Ishikawa (cell line): ENCODE measurements at regions not wholly inside any gene's neighbourhood (a gene's known extent, or its start where the extent isn't known, plus 50 kb on each side); places are given as distances from the start of the nearest gene placed in this dataset.

Experiments
- CEBPB ChIP-seq: IDR thresholded peaks from 2 replicates; pipeline ENCODE4 v1.6.1; 2012
- CREB1 ChIP-seq: IDR thresholded peaks from 2 replicates; pipeline ENCODE4 v1.6.1; 2012; ENCODE audit warnings: low read depth
- EGR1 ChIP-seq: IDR thresholded peaks from 2 replicates; pipeline ENCODE4 v1.6.1; 2012
- EP300 ChIP-seq: IDR thresholded peaks from 2 replicates; pipeline ENCODE4 v1.6.1; 2012; ENCODE audit warnings: borderline replicate concordance
- NFIC ChIP-seq: IDR thresholded peaks from 2 replicates; pipeline ENCODE4 v1.6.1; 2012
- RAD21 ChIP-seq: IDR thresholded peaks from 2 replicates; pipeline ENCODE4 v1.6.1; 2012; ENCODE audit warnings: low read depth
- TAF1 ChIP-seq: IDR thresholded peaks from 2 replicates; pipeline ENCODE4 v1.6.1; 2012; ENCODE audit warnings: low read depth, mild to moderate bottlenecking
- TCF12 ChIP-seq: IDR thresholded peaks from 2 replicates; pipeline ENCODE4 v1.6.1; 2012; ENCODE audit warnings: low read depth
- TEAD4 ChIP-seq: IDR thresholded peaks from 2 replicates; pipeline ENCODE4 v1.6.1; 2012
- YY1 ChIP-seq: IDR thresholded peaks from 2 replicates; pipeline ENCODE4 v1.6.1; 2012; ENCODE audit warnings: low read depth
- ZBTB7A ChIP-seq: IDR thresholded peaks from 2 replicates; pipeline ENCODE4 v1.6.1; 2012; ENCODE audit warnings: low read depth
- TF ChIP-seq, protein P1 (sequence below): IDR thresholded peaks from 2 replicates; pipeline ENCODE4 v1.6.1; 2012
- TF ChIP-seq, protein P2 (sequence below): IDR thresholded peaks from 2 replicates; pipeline ENCODE4 v1.6.1; 2012; ENCODE audit warnings: low read depth, mild to moderate bottlenecking
- TF ChIP-seq, protein P3 (sequence below): IDR thresholded peaks from 2 replicates; pipeline ENCODE4 v1.6.1; 2012

DNA sequence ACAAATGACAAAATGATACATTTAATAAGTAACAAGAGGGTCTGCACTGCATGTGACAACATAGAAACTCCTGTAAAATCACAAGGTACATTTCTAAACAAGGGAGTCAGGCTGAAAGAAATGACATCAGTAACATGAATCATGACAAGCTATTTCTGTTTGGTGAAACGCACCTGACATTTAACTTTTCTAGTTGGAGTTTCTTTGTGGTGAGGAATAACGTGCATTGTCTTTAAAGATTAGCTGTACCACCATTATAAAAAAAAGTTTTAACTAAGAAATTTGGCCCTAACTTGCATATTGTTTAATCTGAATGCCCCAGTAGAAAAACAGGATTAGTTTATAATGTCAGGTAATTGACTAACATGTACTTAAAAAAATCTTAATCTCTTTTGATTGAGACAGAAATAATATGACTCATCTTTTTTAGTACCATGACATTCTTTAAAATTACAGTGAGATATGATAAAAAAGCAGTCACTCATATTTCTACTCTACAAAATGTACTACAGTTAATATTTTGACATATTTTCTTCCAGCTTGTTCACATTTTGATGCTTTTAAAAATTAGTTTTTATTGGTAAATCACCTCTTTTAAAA, 418.2 kb downstream of the KLF12 start:
- TF ChIP-seq, protein P1, sequence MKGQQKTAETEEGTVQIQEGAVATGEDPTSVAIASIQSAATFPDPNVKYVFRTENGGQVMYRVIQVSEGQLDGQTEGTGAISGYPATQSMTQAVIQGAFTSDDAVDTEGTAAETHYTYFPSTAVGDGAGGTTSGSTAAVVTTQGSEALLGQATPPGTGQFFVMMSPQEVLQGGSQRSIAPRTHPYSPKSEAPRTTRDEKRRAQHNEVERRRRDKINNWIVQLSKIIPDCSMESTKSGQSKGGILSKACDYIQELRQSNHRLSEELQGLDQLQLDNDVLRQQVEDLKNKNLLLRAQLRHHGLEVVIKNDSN = no peak
- TF ChIP-seq EP300 (no peak), RAD21 (no peak), TAF1 (no peak), EGR1 (no peak), CEBPB (no peak), ZBTB7A (no peak), CREB1 (no peak), TEAD4 (no peak), TCF12 (no peak), YY1 (no peak), NFIC (no peak)
- TF ChIP-seq, protein P2, sequence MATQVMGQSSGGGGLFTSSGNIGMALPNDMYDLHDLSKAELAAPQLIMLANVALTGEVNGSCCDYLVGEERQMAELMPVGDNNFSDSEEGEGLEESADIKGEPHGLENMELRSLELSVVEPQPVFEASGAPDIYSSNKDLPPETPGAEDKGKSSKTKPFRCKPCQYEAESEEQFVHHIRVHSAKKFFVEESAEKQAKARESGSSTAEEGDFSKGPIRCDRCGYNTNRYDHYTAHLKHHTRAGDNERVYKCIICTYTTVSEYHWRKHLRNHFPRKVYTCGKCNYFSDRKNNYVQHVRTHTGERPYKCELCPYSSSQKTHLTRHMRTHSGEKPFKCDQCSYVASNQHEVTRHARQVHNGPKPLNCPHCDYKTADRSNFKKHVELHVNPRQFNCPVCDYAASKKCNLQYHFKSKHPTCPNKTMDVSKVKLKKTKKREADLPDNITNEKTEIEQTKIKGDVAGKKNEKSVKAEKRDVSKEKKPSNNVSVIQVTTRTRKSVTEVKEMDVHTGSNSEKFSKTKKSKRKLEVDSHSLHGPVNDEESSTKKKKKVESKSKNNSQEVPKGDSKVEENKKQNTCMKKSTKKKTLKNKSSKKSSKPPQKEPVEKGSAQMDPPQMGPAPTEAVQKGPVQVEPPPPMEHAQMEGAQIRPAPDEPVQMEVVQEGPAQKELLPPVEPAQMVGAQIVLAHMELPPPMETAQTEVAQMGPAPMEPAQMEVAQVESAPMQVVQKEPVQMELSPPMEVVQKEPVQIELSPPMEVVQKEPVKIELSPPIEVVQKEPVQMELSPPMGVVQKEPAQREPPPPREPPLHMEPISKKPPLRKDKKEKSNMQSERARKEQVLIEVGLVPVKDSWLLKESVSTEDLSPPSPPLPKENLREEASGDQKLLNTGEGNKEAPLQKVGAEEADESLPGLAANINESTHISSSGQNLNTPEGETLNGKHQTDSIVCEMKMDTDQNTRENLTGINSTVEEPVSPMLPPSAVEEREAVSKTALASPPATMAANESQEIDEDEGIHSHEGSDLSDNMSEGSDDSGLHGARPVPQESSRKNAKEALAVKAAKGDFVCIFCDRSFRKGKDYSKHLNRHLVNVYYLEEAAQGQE = no peak
- TF ChIP-seq, protein P3, sequence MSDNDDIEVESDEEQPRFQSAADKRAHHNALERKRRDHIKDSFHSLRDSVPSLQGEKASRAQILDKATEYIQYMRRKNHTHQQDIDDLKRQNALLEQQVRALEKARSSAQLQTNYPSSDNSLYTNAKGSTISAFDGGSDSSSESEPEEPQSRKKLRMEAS = no peak
